Liver (tissue), 3 donors: ENCODE measurements at regions not wholly inside any gene's neighbourhood (a gene's known extent, or its start where the extent isn't known, plus 50 kb on each side); places are given as distances from the start of the nearest gene placed in this dataset.

Source experiments
- CTCF ChIP-seq: fragments of 150-350 bp; IDR thresholded peaks from 2 replicates; pipeline ENCODE4 v1.5.1; 2017; ENCODE audit warnings: improper control_type of control experiment, low read depth, low read length; ENCODE audit not compliant: missing input control
- EGR1 ChIP-seq, 2 donors: IDR thresholded peaks; 2 replicates each; pipeline ENCODE4 v1.6.1; 2016 to 2018; ENCODE audit warnings: antibody characterized with exemption in 2 of 2, low read depth in 2 of 2
- GABPA ChIP-seq, 2 donors: IDR thresholded peaks in 1 of 2; conservative IDR thresholded peaks in 1 of 2; 2 replicates each; pipeline ENCODE4 v1.6.1; 2016; ENCODE audit warnings: antibody characterized with exemption in 2 of 2, mild to moderate bottlenecking in 1 of 2, moderate library complexity in 1 of 2
- MAX ChIP-seq: IDR thresholded peaks from 2 replicates; pipeline ENCODE4 v1.6.1; 2016; ENCODE audit warnings: antibody characterized with exemption
- RAD21 ChIP-seq, 2 donors: IDR thresholded peaks; 2 replicates each; pipeline ENCODE4 v1.6.1; 2016; ENCODE audit warnings: antibody characterized with exemption in 2 of 2, mild to moderate bottlenecking in 2 of 2
- REST ChIP-seq: IDR thresholded peaks from 2 replicates; pipeline ENCODE4 v1.6.1; 2016; ENCODE audit warnings: antibody characterized with exemption, mild to moderate bottlenecking
- donor health status: healthy.
- donor health status: healthy.

DNA sequence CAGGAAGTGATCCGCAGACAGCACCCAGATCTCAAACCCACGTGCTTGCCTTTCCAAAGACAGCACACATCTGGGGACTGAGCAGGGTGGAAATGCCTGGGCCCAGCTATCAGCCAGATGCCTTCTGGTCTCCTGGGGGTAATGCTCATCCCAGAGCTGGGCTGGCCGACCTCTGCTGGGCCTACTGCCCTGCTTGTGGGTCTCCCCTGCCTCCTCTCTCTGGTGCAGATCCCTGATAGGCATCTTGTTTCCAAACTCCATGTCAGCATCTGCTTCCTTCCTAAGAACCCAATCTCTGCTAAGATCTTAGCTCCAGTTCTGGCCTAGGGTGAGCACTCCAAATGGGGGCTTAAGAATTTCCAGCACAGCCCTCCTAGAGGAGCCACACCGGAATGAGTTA is 1043.0 kb downstream of the VRK1 start:
- TF ChIP-seq RAD21 (IDR thresholded peaks at IDR 0.05) = no peak
- TF ChIP-seq CTCF = no peak
- no peak for TF ChIP-seq EGR1 (IDR thresholded peaks at IDR 0.05; ENCODE audit: low read depth in 2 of 2)
- no peak for TF ChIP-seq MAX
- TF ChIP-seq REST = no peak
- no peak for TF ChIP-seq GABPA (IDR thresholded peaks at IDR 0.05 in 1 of 2, conservative IDR thresholded peaks at IDR 0.05 in 1 of 2)
